ENCODE measurements at regions not wholly inside any gene's neighbourhood (a gene's known extent, or its start where the extent isn't known, plus 50 kb on each side); places are given as distances from the start of the nearest gene placed in this dataset.

DNA sequence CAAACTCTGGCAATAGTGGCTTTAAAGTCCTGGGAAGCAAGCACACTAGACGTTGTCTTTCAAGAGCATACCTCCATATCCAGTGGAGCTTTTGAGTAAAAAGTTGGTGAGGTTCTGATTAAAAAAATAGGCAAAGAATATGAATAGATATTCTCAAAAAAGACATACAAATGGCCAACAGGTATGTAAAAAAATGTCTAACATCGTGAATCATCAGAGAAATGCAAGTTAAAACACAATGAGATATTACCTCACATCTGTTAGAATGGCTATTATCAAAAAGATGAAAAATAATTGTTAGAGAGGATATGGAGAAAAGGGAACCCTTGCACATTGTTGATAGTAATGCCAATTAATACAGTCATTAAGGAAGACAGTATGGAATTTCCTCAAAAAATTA is 407.1 kb downstream of the MDFIC start:
- TF ChIP-seq, protein P1, sequence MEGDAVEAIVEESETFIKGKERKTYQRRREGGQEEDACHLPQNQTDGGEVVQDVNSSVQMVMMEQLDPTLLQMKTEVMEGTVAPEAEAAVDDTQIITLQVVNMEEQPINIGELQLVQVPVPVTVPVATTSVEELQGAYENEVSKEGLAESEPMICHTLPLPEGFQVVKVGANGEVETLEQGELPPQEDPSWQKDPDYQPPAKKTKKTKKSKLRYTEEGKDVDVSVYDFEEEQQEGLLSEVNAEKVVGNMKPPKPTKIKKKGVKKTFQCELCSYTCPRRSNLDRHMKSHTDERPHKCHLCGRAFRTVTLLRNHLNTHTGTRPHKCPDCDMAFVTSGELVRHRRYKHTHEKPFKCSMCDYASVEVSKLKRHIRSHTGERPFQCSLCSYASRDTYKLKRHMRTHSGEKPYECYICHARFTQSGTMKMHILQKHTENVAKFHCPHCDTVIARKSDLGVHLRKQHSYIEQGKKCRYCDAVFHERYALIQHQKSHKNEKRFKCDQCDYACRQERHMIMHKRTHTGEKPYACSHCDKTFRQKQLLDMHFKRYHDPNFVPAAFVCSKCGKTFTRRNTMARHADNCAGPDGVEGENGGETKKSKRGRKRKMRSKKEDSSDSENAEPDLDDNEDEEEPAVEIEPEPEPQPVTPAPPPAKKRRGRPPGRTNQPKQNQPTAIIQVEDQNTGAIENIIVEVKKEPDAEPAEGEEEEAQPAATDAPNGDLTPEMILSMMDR (IDR thresholded peaks at IDR 0.05; ENCODE audit: extremely low read depth in 1 of 2, insufficient read depth in 1 of 2, low read depth in 1 of 2, low read length in 2 of 2): no peak
- TF ChIP-seq POLR2A (IDR thresholded peaks at IDR 0.05; ENCODE audit: low read depth, low read length) (no peak), JUN (IDR thresholded peaks at IDR 0.05; ENCODE audit: borderline replicate concordance, insufficient read depth, insufficient read length, low read depth) (no peak)
- TF ChIP-seq, protein P2, sequence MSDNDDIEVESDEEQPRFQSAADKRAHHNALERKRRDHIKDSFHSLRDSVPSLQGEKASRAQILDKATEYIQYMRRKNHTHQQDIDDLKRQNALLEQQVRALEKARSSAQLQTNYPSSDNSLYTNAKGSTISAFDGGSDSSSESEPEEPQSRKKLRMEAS (IDR thresholded peaks at IDR 0.05; ENCODE audit: insufficient read depth, insufficient read length): no peak

Data from endothelial cell of umbilical vein (primary cell).